ENCODE measurements at regions not wholly inside any gene's neighbourhood (a gene's known extent, or its start where the extent isn't known, plus 50 kb on each side); places are given as distances from the start of the nearest gene placed in this dataset.
"Not testable (repeated sequence)": the region's sequence is repeated elsewhere in the genome, so short reads cannot be mapped to it uniquely, and the experiment has no call there.

GRCh38 chr3:105103139-105103538 is 263.6 kb upstream of the ALCAM start:
- DNase-seq = no peak

- no peak for DNase-seq
These were observed 257.9 kb upstream of the ALCAM start for GRCh38 chr3:105108823-105109222.

GRCh38 chr3:105118905-105119304 is 247.8 kb upstream of the ALCAM start:
- peak; percentile 5 to 13 for DNase-seq

GRCh38 chr3:105119801-105120340 is 246.8 kb upstream of the ALCAM start:
- no peak for DNase-seq

- DNase-seq = no peak
These were observed 235.8 kb upstream of the ALCAM start for GRCh38 chr3:105130911-105131310.

GRCh38 chr3:105137911-105138310 is 228.8 kb upstream of the ALCAM start:
- no peak for DNase-seq

GRCh38 chr3:105139881-105140560 is 226.7 kb upstream of the ALCAM start:
- DNase-seq = peak; percentile 27 to 67

GRCh38 chr3:105140899-105141367 is 225.8 kb upstream of the ALCAM start:
- no peak for DNase-seq

GRCh38 chr3:105144837-105145236 is 221.9 kb upstream of the ALCAM start:
- DNase-seq = no peak

- DNase-seq = no peak
These were observed 221.2 kb upstream of the ALCAM start for GRCh38 chr3:105145511-105145910.

GRCh38 chr3:105149197-105149596 is 217.5 kb upstream of the ALCAM start:
- DNase-seq = not testable (repeated sequence)

- DNase-seq = no peak
These were observed 213.7 kb upstream of the ALCAM start for GRCh38 chr3:105152987-105153386.

- DNase-seq = no peak
These were observed 212.0 kb upstream of the ALCAM start for GRCh38 chr3:105154692-105155091.

GRCh38 chr3:105157067-105157765 is 209.5 kb upstream of the ALCAM start:
- no peak for DNase-seq

GRCh38 chr3:105157766-105158085 is 209.0 kb upstream of the ALCAM start:
- DNase-seq = no peak

- peak; percentile 71 for DNase-seq
These were observed 208.4 kb upstream of the ALCAM start for GRCh38 chr3:105158286-105158685.

GRCh38 chr3:105162448-105162847 is 204.3 kb upstream of the ALCAM start:
- no peak for DNase-seq

- DNase-seq = no peak
These were observed 199.8 kb upstream of the ALCAM start for GRCh38 chr3:105166893-105167292.

GRCh38 chr3:105170423-105170822 is 196.3 kb upstream of the ALCAM start:
- DNase-seq = no peak

GRCh38 chr3:105174017-105174615 is 192.6 kb upstream of the ALCAM start:
- no peak for DNase-seq

- no peak for DNase-seq
These were observed 189.1 kb upstream of the ALCAM start for GRCh38 chr3:105177576-105177975.

- DNase-seq = no peak
These were observed 179.4 kb upstream of the ALCAM start for GRCh38 chr3:105187344-105187743.

- no peak for DNase-seq
These were observed 171.4 kb upstream of the ALCAM start for GRCh38 chr3:105195260-105195659.

- no peak for DNase-seq
These were observed 168.8 kb upstream of the ALCAM start for GRCh38 chr3:105197863-105198262.
